KMS-11 (cell line): ENCODE measurements at regions not wholly inside any gene's neighbourhood (a gene's known extent, or its start where the extent isn't known, plus 50 kb on each side); places are given as distances from the start of the nearest gene placed in this dataset.

Experiments used
- H2AFZ ChIP-seq: fragments of 200-600 bp; sonication (generic); 2 replicates; pipeline ENCODE4 v1.6.1; 2016; ENCODE audit warnings: antibody characterized with exemption, mixed run types, low read depth
- H3K27ac ChIP-seq: fragments of 200-600 bp; sonication (generic); 2 replicates; pipeline ENCODE4 v1.6.1; 2016; ENCODE audit warnings: mild to moderate bottlenecking, mixed run types
- H3K27me3 ChIP-seq: fragments of 200-600 bp; sonication (generic); 2 replicates; pipeline ENCODE4 v1.6.1; 2017; ENCODE audit warnings: mild to moderate bottlenecking, low read depth, mixed run types, moderate library complexity; ENCODE audit not compliant: insufficient read depth
- H3K36me3 ChIP-seq: fragments of 200-600 bp; sonication (generic); 2 replicates; pipeline ENCODE4 v1.6.1; 2017; ENCODE audit warnings: mild to moderate bottlenecking, mixed run types; ENCODE audit not compliant: insufficient read depth
- H3K4me1 ChIP-seq: fragments of 200-600 bp; sonication (generic); 2 replicates; pipeline ENCODE4 v1.6.1; 2016; ENCODE audit warnings: mild to moderate bottlenecking, low read depth, mixed run types; ENCODE audit not compliant: poor library complexity, severe bottlenecking
- H3K4me2 ChIP-seq: fragments of 200-600 bp; sonication (generic); 2 replicates; pipeline ENCODE4 v1.7.0; 2016; ENCODE audit warnings: mild to moderate bottlenecking, mixed run types
- H3K4me3 ChIP-seq: fragments of 200-600 bp; sonication (generic); IDR thresholded peaks from 2 replicates; pipeline ENCODE4 v1.6.1; 2017; ENCODE audit warnings: low read depth, low read length, mixed read lengths; ENCODE audit not compliant: insufficient read depth
- H3K79me2 ChIP-seq: fragments of 200-600 bp; sonication (generic); 2 replicates; pipeline ENCODE4 v1.6.1; 2016; ENCODE audit warnings: low read depth, mixed run types; ENCODE audit not compliant: insufficient read depth
- H3K9ac ChIP-seq: fragments of 200-600 bp; sonication (generic); 2 replicates; pipeline ENCODE4 v1.6.1; 2016; ENCODE audit warnings: mild to moderate bottlenecking, mixed run types
- H4K20me1 ChIP-seq: fragments of 200-600 bp; sonication (generic); 2 replicates; pipeline ENCODE4 v1.6.1; 2016; ENCODE audit warnings: mild to moderate bottlenecking, mixed run types; ENCODE audit not compliant: insufficient read depth
- CTCF ChIP-seq: fragments of 200-600 bp; sonication (generic); conservative IDR thresholded peaks from 2 replicates; pipeline ENCODE4 v1.6.1; 2017; ENCODE audit warnings: low read depth, mild to moderate bottlenecking, antibody characterized with exemption, low read length, moderate library complexity, mixed read lengths

GRCh38 chr2:181140414-181140813 is 160.0 kb downstream of the UBE2E3 start:
- Histone ChIP-seq H3K36me3 (no peaks in the 10 kb centered on the region), H3K4me2 (no peak overlapping the region), H3K79me2 (no peaks in the 10 kb centered on the region), H2AFZ (no peak overlapping the region), H3K27me3 (no peaks in the 10 kb centered on the region), H3K4me3 (no peak overlapping the region), H3K27ac (no peak overlapping the region), H4K20me1 (no peaks in the 10 kb centered on the region), H3K4me1 (no peaks in the 10 kb centered on the region), H3K9ac (no peak overlapping the region)
- no peak for TF ChIP-seq CTCF

- Histone ChIP-seq H3K4me3 (no peak overlapping the region), H4K20me1 (no peaks in the 10 kb centered on the region), H3K4me1 (no peaks in the 10 kb centered on the region), H3K27ac (no peak overlapping the region), H3K4me2 (no peak overlapping the region), H3K36me3 (no peaks in the 10 kb centered on the region), H3K27me3 (no peaks in the 10 kb centered on the region), H2AFZ (no peak overlapping the region), H3K9ac (no peak overlapping the region), H3K79me2 (no peaks in the 10 kb centered on the region)
- no peak for TF ChIP-seq CTCF
Measured at GRCh38 chr2:181140928-181141327, 160.5 kb downstream of the UBE2E3 start.

- H3K27ac ChIP-seq: no peak overlapping the region
- no peak overlapping the region for H3K4me3 ChIP-seq
- no peak for TF ChIP-seq CTCF
- H3K79me2 ChIP-seq: no peaks in the 10 kb centered on the region
- no peak overlapping the region for H3K4me2 ChIP-seq
- H3K27me3 ChIP-seq: no peaks in the 10 kb centered on the region
- H2AFZ ChIP-seq: no peak overlapping the region
- H3K4me1 ChIP-seq: no peaks in the 10 kb centered on the region
- no peaks in the 10 kb centered on the region for H3K36me3 ChIP-seq
- H3K9ac ChIP-seq: no peak overlapping the region
- no peaks in the 10 kb centered on the region for H4K20me1 ChIP-seq
Measured at GRCh38 chr2:181141676-181142075, 161.3 kb downstream of the UBE2E3 start.

- H2AFZ ChIP-seq: no peak overlapping the region
- no peaks in the 10 kb centered on the region for H3K27me3 ChIP-seq
- no peaks in the 10 kb centered on the region for H3K79me2 ChIP-seq
- no peaks in the 10 kb centered on the region for H3K4me1 ChIP-seq
- no peak overlapping the region for H3K4me2 ChIP-seq
- TF ChIP-seq CTCF: no peak
- H3K27ac ChIP-seq: no peak overlapping the region
- no peaks in the 10 kb centered on the region for H3K36me3 ChIP-seq
- no peaks in the 10 kb centered on the region for H4K20me1 ChIP-seq
- H3K9ac ChIP-seq: no peak overlapping the region
- no peak overlapping the region for H3K4me3 ChIP-seq
Measured at GRCh38 chr2:181142514-181142913, 162.1 kb downstream of the UBE2E3 start.
